ENCODE measurements at regions not wholly inside any gene's neighbourhood (a gene's known extent, or its start where the extent isn't known, plus 50 kb on each side); places are given as distances from the start of the nearest gene placed in this dataset.
"Not testable (repeated sequence)": the region's sequence is repeated elsewhere in the genome, so short reads cannot be mapped to it uniquely, and the experiment has no call there.

GRCh38 chr2:56053679-56054078, 130.1 kb upstream of the EFEMP1 start:
- Histone ChIP-seq H3K27me3 (replicated peaks; ENCODE audit: control insufficient read depth, insufficient read depth, low read length) (no peaks in the 10 kb centered on the region), H3K36me3 (ENCODE audit: control insufficient read depth, insufficient read depth, low read length) (no peaks in the 10 kb centered on the region; the same call in 1 of the 2 replicates), H3K4me3 (ENCODE audit: low read depth, low read length) (no peak overlapping the region), H3K4me1 (0 out of 2 replicates have a peak, but pooled peaks cover 5% of the 10 kb centered on the region), H3K9me3 (no peaks in the 10 kb centered on the region)
- POLR2A ChIA-PET, result no interaction called here
- no peaks in the 10 kb centered on the region for H3K27me3 Mint-ChIP-seq (ENCODE audit: insufficient read depth, unreplicated experiment)
- TF ChIP-seq CTCF (IDR thresholded peaks at IDR 0.05; ENCODE audit: insufficient read depth in 1 of 2, low read depth in 1 of 2, low read length in 1 of 2, severe bottlenecking in 1 of 2, unreplicated experiment in 1 of 2), result no peak
- no peaks in the 10 kb centered on the region for H3K4me1 Mint-ChIP-seq (ENCODE audit: low read depth, unreplicated experiment)
- H3K4me3 Mint-ChIP-seq (ENCODE audit: unreplicated experiment), result no peak overlapping the region
- intact Hi-C loops (cut with micrococcal nuclease; ENCODE audit: unreplicated experiment), result no loop called here
- CTCF ChIA-PET, result no interaction called here
- BruUV-seq (replicated peaks), result no TSS peak
- no peaks in the 10 kb centered on the region for H3K9me3 Mint-ChIP-seq (ENCODE audit: unreplicated experiment)
- no peak overlapping the region for H3K27ac Mint-ChIP-seq (ENCODE audit: unreplicated experiment)
- no peaks in the 10 kb centered on the region for H3K36me3 Mint-ChIP-seq (ENCODE audit: insufficient read depth, unreplicated experiment)
- no peak for DNase-seq

GRCh38 chr2:56055405-56055804, 128.4 kb upstream of the CCDC85A start:
- no peak for TF ChIP-seq CTCF (IDR thresholded peaks at IDR 0.05; ENCODE audit: insufficient read depth in 1 of 2, low read depth in 1 of 2, low read length in 1 of 2, severe bottlenecking in 1 of 2, unreplicated experiment in 1 of 2)
- Histone ChIP-seq H3K27me3 (replicated peaks; ENCODE audit: control insufficient read depth, insufficient read depth, low read length) (no peaks in the 10 kb centered on the region), H3K4me3 (ENCODE audit: low read depth, low read length) (no peak overlapping the region), H3K36me3 (ENCODE audit: control insufficient read depth, insufficient read depth, low read length) (no peaks in the 10 kb centered on the region; the same call in 1 of the 2 replicates), H3K4me1 (0 out of 2 replicates have a peak, but pooled peaks cover 5% of the 10 kb centered on the region), H3K9me3 (peaks cover 13% of the 10 kb centered on the region; the same call in 1 of the 2 replicates)
- ChIA-PET POLR2A (no interaction called here), CTCF (no interaction called here)
- Mint-ChIP-seq H3K4me3 (ENCODE audit: unreplicated experiment) (no peak overlapping the region), H3K4me1 (ENCODE audit: low read depth, unreplicated experiment) (no peaks in the 10 kb centered on the region), H3K36me3 (ENCODE audit: insufficient read depth, unreplicated experiment) (no peaks in the 10 kb centered on the region), H3K9me3 (ENCODE audit: unreplicated experiment) (no peaks in the 10 kb centered on the region), H3K27me3 (ENCODE audit: insufficient read depth, unreplicated experiment) (no peaks in the 10 kb centered on the region), H3K27ac (ENCODE audit: unreplicated experiment) (no peak overlapping the region)
- intact Hi-C loops (cut with micrococcal nuclease; ENCODE audit: unreplicated experiment), result no loop called here
- no peak for DNase-seq
- BruUV-seq (replicated peaks), result no TSS peak

DNA sequence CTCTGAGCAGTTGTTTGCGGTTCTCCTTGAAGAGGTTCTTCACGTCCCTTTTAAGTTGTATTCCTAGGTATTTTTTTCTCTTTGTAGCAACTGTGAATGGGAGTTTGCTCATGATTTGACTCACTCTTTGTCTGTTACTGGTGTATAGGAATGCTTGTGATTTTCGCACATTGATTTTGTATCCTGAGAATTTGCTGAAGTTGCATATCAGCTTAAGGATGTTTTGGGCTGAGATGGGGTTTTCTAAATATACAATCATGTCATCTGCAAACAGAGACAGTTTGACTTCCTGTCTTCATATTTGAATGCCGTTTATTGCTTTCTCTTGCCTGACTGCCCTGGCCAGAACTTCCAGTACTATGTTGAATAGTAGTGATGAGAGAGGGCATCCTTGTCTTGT, 122.5 kb upstream of the CCDC85A start:
- H3K4me3 ChIP-seq (ENCODE audit: low read depth, low read length); H3K27me3 ChIP-seq (replicated peaks; ENCODE audit: control insufficient read depth, insufficient read depth, low read length); DNase-seq; H3K4me1 ChIP-seq; H3K36me3 ChIP-seq (ENCODE audit: control insufficient read depth, insufficient read depth, low read length); POLR2A ChIA-PET; H3K4me1 Mint-ChIP-seq (ENCODE audit: low read depth, unreplicated experiment); H3K4me3 Mint-ChIP-seq (ENCODE audit: unreplicated experiment); H3K27ac Mint-ChIP-seq (ENCODE audit: unreplicated experiment); intact Hi-C loops (cut with micrococcal nuclease; ENCODE audit: unreplicated experiment); BruUV-seq (replicated peaks); CTCF ChIA-PET; H3K36me3 Mint-ChIP-seq (ENCODE audit: insufficient read depth, unreplicated experiment): not testable (repeated sequence)
- Mint-ChIP-seq H3K9me3 (ENCODE audit: unreplicated experiment) (peaks cover 16% of the 10 kb centered on the region), H3K27me3 (ENCODE audit: insufficient read depth, unreplicated experiment) (peaks cover 24% of the 10 kb centered on the region)
- H3K9me3 ChIP-seq, result peaks cover 13% of the 10 kb centered on the region; the same call in 1 of the 2 replicates

DNA sequence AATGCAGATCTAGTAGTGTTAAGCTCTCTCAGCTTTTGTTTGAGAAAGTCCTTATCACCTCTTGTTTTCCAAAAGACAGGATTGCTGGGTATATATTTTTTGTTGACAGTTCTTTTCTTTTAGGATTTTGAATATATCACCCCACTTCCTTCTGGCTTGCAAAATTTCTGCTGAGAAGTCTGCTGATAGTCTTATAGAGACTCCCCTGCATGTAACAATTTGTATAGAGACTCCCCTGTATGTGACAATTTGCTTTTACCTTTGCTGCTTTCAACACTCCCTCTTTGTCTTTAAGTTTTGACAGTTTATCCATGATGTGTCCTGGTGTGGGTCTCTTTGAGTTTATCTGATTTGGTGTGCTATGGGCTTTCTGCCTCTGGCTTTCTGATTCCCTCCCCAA, 115.0 kb upstream of the CCDC85A start:
- ChIA-PET POLR2A (no interaction called here), CTCF (no interaction called here)
- intact Hi-C loops (cut with micrococcal nuclease; ENCODE audit: unreplicated experiment), result no loop called here
- Histone ChIP-seq H3K27me3 (replicated peaks; ENCODE audit: control insufficient read depth, insufficient read depth, low read length) (no peaks in the 10 kb centered on the region), H3K4me1 (no peaks in the 10 kb centered on the region), H3K36me3 (ENCODE audit: control insufficient read depth, insufficient read depth, low read length) (no peaks in the 10 kb centered on the region), H3K9me3 (0 out of 2 replicates have a peak, but pooled peaks cover 4% of the 10 kb centered on the region), H3K4me3 (ENCODE audit: low read depth, low read length) (no peak overlapping the region)
- H3K36me3 Mint-ChIP-seq (ENCODE audit: insufficient read depth, unreplicated experiment), result no peaks in the 10 kb centered on the region
- peaks cover 27% of the 10 kb centered on the region for H3K27me3 Mint-ChIP-seq (ENCODE audit: insufficient read depth, unreplicated experiment)
- TF ChIP-seq CTCF (IDR thresholded peaks at IDR 0.05; ENCODE audit: insufficient read depth in 1 of 2, low read depth in 1 of 2, low read length in 1 of 2, severe bottlenecking in 1 of 2, unreplicated experiment in 1 of 2), result no peak
- no peak for DNase-seq
- BruUV-seq (replicated peaks), result no TSS peak
- peaks cover 11% of the 10 kb centered on the region for H3K9me3 Mint-ChIP-seq (ENCODE audit: unreplicated experiment)
- H3K27ac Mint-ChIP-seq (ENCODE audit: unreplicated experiment), result no peak overlapping the region
- no peak overlapping the region for H3K4me3 Mint-ChIP-seq (ENCODE audit: unreplicated experiment)
- no peaks in the 10 kb centered on the region for H3K4me1 Mint-ChIP-seq (ENCODE audit: low read depth, unreplicated experiment)
